Fibroblast of skin of right quadriceps (primary cell): ENCODE measurements at regions not wholly inside any gene's neighbourhood (a gene's known extent, or its start where the extent isn't known, plus 50 kb on each side); places are given as distances from the start of the nearest gene placed in this dataset.
A peak's percentile ranks its signal among the peaks of the same experiment; 100 is the strongest.

Experiments used
- DNase-seq: peaks from one replicate; pipeline ENCODE4 v3.0.0-alpha.2; 2013

DNA sequence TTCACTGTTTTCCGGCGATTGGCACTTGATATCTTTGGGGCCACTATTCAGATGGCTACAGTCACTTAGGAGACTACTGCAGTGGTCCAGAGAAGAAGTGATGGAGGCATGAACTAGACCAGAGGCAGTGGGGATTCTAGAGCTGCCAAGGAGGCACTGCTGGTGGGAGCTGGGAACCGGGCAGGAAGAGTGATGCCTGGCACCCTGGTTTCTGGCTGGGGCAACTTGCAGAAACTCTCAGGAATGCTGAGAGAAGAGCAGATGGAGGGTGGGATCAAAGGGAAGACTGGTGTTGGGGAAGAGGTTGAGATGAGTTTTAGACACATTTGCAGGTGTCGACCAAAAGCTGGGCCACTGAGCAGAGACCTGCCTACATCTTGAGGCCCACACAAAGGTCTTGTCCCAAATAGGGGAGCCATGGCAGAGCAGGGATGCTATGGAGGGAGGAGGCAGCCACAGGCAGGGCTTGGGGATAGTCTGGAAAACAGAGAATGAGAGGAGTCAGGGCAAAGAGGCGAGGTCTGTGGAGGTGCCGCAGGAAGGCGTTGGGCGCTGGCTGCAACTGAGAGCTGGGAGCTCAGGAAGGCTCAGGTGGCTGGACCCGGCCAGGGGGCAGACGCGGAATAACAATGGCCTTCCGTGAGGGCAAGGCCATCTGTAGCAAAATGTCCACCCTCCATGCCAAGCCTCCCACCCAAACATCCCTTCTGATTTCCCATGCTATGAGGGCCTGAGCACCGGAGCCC lies 118.9 kb downstream of the TOMM20 start:
- no peak for DNase-seq

DNA sequence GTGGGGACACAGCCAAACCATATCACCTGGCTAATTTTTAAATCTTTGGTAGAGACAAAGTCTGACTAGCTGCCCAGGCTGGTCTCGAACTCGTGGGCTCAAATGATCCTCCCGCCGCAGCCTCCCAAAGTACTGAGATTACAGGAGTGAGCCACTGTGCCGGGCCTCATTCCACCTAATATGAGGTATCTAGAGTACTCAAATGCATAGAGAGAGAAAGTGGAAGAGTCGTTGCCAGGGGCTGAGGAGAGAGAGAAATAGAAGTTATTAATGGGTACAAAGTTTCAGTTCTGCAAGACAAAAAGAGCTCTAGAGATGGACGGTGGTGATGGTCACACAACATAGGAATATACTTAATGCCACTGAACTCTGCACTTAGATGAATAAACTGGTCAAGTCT lies 119.6 kb downstream of the TOMM20 start:
- DNase-seq: no peak

DNA sequence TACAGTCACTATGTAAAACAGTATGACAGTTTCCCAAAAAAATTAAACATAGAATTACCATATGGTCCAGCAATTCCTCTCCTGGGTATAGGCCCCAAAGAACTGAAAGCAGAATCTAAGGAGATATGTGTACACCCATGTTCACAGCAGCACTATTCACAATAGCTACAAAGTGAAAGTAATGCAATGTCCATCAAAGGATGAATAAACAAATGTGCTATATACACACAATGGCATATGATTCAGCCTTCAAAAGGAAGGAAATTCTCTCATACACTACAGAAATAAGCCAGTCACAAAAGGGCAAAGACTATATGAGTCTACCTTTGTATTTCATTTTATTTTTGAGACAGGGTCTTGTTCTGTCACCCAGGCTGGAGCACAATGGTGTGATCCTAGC lies 120.4 kb downstream of the TOMM20 start:
- DNase-seq: no peak

DNA sequence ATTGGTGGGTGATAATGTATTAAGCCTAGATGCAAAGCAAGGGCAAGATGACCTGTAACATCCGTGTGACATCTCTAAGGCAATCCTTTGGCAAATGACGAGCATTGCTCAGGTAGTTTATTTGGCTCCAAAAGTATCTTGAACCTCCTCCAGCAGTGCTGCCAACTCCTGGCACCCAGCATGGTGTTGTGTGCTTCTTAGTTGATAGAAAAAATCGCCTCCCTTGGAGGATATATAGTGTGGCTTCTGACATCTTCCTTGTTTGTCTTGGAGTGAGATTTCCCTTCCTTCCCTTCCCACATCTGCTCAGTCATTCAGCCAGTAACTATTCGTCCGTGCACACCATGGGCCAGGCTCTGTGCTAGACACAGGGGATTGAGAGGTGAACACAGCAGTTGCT lies 121.8 kb downstream of the TOMM20 start:
- DNase-seq: no peak

DNA sequence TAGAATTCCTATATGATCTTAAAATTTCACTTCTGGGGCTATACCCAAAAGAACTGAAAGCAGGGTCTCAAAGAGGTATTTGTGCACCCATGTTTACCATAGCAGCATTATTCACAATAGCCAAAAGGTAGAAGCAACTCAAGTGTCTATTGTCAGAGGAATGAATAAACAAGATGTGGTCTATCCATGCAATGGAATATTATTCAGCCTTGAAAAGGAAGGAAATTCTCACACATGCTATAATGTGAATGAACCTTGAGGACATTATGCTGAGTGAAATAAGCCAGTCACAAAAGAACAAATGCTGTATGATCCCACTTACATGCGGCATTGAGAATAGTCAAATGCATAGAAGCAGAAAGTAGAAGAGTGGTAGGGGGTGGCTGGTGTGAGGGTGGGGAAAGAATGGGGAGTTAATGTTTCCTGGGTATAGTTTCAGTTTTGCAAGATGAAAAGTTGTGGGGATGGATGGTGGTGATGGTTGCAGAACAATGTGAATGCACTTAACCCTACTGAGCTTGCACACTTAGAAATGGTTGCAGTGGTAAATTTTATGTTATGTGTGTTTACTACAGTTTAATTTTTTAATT lies 122.4 kb downstream of the TOMM20 start:
- DNase-seq: no peak

DNA sequence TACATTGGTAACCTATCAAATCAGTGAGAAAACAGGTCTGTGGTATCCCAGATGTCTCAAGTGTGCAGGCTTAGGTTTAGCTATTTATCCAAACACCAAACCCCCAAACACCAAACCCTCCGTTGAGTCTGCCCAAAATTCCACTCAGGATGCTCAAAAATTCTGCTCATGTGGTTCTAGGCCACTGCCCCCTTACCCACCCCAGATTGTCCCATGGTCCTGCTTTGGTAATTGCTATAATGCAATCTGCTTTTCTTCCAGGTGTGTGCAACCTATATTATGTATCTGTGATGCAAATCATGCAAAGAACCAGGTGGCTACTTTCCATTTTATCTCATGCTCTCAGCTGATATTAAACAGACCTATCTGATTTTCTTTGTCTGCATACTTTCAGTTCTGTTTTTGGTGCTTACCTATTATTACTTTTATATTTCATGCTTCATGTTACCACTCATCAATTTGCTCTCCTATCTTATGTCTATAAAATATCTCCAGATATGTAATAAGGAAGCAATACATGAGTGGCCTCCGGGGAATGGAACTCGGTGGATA lies 123.7 kb downstream of the TOMM20 start:
- DNase-seq: no peak

DNA sequence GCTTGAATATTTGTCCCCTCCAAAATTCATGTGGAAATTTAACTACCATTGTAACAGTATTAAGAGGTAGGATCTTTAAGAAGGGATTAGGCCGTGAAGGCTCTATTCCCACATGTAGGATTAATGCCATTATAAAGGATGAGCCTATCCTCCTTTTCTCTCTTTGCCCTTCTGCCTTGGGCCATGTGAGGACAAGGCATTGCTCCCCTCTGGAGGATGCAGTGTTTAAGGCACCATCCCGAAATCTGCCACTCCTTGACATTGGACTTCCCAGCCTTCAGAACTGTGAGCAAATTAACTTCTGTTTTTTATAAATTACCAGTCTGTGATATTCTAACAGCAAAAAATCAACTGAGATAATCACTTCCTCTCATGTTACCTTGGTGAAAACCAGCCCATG lies 124.4 kb downstream of the TOMM20 start:
- DNase-seq: no peak

DNA sequence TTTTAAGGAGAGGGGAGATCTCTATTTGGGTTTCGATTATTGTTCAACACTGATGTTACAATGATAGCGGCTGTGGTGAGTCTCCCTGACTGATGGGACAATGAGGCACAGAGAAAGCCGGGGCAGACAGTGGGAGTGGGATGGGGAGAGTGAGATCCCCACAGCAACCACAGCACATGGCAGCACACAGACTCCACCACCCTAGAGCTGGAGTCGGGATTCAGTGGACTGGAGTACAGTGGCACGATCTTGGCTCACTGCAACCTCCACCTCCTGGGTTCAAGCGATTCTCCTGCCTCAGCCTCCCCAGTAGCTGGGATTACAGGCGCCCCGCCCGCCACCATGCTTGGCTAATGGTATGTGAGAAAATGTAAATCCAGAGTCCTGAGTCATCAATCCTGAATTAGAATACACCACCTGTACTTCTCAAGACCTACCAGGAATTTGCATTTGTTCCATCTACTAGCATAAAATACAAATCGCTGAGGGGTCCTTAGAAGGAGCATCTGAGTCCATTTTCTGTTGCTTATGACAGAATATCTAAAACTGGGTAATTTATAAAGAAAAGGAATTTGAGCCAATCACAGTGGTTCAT lies 125.8 kb downstream of the TOMM20 start:
- DNase-seq: no peak

DNA sequence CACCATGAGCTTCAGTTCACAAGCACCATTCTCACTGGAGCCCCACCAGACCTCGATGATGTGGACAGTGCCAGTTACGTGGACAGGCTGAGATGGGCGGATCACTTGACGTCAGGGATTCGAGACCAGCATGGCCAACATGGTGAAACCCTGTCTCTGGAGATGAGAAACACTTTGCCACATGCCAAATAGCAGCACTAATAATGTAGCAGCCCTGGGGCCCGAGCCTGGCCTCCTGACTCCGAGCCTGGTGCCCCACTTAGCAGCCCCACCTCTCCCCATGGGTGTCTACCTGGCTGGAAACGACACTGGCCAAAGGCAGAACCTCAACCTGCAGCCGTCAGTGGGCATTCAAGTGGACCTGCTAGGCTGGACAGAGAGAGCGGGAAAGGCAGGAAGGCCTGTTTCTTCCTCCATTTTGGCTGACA lies 129.1 kb downstream of the TOMM20 start:
- no peak for DNase-seq

DNA sequence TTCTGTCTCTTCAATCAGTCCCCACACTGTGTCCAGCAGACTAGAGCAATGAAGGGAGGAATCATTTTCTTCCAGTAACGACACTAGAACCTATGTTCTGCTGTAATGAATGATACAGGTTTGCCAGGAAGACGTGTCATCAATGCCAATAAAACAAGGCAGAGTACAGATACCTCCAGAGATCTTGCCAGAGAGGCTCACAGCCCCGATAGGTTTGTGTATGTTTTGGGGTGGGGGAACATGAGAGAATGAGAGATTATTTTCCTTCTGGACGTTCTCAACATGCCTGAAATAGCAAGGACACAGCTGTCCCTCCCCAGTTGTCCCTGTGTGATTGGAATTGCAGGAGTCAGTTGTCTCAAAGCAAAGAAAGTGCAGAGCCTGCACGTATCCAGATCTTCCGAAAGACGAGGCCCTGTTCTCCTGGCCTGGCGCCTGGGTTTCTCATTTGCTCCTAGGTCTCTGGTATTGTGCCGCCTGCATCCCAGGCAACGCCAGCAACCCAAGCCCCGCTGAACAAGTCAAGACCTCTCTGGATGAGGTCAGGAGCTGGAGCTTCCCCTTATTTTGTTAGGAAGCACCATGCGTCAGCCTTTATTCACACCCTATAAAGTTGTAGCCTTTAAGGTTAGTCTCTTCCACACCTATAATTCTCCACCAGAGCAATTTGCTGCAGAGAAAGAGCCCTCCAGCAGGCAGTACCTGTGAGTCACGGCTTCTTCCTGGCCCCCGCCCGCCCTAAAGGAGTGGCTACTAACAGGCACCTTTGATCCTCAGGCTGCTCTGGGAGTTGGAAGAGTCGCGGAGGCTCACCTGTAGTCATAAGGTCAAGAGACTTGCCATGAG lies 130.5 kb downstream of the TOMM20 start:
- no peak for DNase-seq

DNA sequence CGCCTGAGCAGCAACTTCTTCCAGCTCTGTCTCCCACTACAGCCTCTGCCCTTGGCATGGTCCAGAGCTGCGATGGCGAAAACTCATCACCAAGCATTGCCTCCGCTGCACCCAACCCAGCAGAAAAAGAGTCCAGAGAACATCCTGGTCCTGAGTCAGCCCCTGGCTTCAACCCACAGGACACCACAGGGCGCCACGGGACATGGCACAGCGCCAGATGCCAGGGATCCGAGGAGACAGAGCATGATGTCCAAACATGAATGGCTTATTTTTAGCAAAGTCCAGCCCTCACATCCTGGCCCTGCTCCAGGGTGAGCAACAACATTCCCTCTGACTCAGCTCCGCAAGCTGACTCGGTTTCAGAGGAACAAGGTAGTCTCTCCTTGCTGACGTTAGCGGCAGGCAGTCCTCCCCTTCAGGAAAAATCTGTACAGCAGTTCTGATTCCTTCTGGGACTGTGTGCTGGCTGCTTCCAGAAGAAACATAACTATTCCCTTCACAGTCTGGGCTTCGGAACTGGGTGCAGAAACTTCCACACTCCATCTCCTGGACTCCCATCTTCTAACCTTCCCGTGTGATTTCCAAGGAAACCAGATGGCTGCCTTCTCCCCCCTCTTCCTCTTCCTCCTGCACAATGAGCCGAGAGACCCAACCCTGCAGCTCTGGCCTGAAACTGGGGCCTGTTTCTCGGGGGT lies 131.3 kb downstream of the TOMM20 start:
- DNase-seq: peak; percentile 99

DNA sequence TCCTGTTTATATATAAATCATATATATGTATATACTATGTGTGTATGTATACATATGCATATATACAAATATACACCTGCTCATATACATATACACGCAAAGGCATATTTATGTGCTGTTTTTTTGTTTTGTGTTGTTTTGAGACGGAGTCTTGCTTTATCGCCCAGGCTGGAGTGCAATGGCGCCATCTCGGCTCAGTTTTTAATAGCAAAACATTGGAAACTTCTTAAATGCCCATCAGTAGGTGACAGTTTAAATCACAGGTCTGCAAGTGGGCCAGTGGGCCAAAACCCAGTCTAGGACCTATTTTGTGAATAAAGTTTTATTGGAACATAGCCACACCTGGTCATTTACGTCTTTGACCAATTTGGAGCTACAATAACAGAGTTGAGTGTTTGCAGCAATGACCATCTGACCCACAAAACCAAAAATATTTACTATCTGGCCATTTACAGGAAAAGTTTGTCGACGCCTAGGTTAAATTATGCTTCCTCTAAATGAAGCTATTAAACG lies 132.3 kb downstream of the TOMM20 start:
- DNase-seq: peak; percentile 23

DNA sequence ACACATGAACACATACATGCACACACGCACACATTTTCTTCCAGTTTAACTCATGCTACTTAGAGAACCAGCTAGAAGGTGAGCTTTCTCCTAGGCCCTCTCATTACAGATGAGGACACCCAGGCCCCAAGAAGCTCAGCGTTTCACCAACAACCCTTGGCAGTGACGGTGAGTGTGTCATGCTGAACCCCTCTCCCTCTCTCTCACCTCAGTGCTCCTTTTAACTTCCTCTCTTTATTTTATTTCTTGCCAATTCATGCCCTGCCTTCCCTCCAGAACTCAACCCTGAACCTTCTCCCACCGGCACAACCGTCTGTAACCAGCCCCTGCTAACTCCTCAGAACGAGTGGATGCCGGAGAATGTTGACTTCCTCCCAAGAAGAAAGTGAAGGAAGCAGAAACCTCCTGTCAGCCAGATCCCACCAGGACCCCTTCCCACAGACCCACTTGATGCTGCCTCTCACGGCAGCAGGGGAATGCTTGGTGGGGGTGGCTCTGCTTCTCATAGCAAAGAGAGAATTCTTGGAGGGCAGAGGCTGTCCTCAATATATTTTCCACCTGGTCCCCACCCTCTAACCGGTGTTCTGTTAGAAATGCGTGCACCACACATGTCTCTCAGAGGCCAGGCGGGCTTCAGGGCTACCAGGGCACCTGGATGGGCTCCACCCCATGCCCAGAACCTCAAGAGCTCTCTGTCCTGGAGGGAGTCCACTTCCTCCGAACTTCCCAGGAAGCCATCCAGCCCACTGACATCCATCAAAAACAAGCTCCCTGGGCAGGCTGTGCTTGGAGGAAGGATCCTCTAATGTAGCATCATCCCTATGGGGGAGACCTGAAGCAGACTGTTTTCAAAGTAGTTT lies 134.0 kb downstream of the TOMM20 start:
- DNase-seq: no peak

DNA sequence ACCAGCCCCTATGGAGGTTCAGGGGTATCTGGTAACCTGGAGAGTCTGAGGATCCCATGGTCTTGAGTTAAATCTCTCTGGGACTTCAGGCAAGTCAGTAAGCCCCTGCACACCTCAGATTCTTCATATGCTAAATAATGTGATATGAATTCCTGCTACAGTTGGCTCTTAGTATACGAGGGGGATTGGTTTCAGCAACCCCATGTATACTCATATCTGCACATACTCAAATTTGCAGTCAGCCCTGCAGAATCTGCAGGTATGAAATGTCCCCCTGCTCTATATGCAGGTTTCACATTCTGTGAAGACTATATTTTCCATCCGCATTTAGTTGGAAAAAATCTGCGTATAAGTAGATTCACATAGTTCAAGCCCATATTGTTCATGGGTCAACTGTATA lies 136.6 kb downstream of the TOMM20 start:
- no peak for DNase-seq

DNA sequence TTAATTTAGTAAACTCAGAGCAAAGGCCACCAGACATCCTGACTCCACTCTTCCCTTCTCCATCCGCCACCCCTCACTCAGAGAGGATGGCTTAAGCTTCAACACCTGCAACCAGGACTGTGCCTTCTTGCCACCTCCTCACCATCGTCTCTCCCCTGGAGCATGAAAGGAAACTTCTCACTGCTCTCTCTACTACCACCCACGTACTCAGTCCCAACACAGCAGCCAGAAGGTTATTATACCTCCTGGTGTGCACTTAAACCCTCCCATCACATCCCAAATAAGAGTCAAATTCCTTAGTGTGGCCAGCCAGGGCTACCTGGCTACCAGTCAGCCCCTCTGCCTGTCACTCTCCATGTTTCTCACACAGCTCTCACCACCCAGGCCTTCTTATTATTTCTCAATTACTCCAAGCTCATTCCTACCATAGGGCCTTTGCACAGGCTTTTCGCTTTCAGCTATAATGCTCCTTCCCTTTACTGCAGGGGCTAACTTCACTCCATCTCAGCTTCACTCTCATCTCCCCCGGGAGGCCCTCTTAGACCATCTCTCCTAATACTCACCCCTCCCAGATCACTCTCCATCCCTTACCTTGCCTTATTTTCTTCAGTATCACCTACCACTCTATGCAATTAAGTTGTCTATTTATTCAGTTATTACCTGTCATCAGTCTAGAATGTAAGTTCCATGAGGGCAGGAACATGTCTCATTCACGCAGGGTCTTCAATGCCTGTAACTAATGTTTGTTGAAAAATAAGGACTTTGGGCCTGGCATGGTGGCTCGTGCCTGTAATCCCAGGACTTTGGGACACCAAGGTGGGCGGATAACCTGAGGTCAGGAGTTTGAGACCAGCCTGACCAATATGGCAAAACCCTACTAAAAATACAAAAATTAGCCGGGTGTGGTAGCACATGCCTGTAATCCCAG lies 137.5 kb downstream of the TOMM20 start:
- DNase-seq: no peak

DNA sequence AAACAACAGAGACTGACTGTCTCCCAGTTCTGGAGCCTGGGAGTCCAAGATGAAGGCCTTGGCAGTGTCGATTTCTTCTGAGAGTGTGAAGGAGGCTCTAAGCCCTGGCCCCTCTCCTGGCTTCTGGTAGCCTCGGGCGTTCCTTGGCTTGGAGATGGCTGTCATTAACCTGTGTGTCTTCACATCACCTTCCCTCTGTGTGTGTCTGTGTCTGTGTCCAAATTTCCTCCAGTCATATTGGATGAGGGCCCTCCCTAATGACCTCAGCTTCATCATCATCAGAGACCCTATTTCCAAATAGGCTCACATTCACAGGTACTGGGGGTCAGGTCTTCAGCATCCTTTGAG lies 138.3 kb downstream of the TOMM20 start:
- DNase-seq: no peak

DNA sequence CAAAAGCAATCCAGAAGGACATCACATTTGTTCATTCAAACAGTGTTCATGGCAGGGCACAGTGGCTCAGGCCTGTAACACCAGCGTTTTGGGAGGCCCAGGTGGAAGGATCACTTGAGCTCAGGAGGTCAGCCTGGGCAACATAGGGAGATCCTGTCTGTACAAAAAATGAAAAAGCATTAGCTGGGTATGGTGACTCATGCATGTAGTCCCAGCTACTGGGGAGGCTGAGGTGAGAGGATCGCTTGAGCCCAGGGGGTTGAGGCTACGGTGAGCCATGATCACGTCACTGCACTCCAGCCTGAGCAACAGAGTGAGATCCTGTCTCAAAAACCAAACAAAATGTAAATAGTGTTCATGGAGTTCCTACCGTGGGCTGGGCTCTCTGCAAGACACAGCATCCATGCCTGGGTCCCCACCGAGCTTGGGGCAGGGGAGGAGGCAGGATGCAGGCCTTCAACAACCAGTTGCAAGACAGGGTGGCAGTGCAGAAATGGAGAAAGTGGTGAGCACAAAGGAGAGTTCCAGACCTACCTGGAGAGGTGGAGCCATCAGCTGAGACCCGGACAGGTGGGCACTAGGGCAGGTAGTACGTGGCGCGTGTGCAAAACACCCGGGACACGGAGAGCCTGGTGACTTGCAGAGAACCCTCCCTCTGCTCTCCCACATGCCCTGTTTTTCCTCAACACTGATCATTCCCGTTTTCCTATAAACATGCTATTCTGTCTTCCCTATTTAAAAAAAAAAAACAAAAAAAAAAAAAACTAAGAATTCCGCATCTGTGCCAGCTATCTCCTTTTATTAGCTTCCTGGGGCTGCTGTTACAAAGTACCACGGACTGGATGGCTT lies 138.9 kb downstream of the TOMM20 start:
- DNase-seq: no peak

DNA sequence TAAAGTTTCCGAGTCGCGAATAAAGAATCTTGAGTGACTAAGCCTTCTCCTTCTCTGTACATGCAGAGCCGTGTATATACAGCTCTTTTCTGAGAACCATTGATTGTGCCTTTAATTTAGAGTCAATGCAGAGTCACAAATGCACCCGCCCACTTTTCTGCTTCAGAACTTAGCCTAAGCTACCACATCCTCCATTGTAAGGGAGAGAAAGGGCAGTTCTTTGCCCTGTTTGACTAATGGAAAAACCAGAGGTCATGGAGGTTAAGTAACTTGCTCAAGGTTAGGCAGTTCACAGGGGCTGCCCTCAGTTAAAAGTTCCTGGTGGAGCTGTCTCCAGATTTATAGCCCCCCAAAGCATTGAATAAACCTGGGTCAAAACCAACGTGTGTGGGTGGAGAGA lies 139.6 kb downstream of the TOMM20 start:
- DNase-seq: peak; percentile 64

DNA sequence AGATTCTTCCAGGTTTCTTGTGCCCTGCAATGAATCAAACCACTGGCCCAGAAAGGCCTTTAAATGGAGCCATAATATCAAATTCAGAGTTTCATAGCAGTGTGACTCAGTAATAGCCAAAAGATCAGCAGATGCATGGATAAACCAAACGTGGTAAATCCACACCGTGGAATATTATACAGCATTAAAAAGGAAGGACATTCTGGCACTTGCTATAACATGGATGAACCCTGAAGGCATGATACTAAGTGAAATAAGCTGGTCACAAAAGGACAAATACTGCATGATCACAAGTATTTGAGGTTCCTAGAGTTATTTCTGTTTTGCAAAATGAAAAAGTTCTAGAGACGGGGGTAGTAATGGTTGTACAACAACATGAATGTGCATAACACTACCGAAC lies 140.1 kb downstream of the TOMM20 start:
- DNase-seq: no peak
